ENCODE measurements at regions not wholly inside any gene's neighbourhood (a gene's known extent, or its start where the extent isn't known, plus 50 kb on each side); places are given as distances from the start of the nearest gene placed in this dataset.

DNA sequence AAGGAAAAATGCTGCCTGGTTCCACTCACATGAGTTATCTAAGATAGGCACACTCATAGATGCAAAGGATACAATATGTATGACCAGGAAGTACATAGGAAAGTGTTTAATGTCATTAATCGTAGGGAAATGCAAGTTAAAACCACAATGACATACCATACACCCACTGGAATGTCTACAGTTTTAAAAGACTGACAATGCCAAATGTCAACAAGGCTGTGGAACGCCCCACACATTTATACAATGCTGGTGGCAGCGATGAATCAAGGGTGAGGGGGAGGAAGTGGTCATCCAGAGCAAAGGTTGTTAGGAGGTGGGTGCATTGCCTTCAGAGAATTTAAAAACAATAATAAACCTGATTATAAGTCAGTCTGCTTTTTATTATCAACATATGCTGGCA lies 437.8 kb downstream of the ARHGEF28 start:
- peak; percentile 59 for DNase-seq (ENCODE audit: low read depth)
- H3K4me3 ChIP-seq (ENCODE audit: low read length): no peak overlapping the region
- TF ChIP-seq, protein P1, sequence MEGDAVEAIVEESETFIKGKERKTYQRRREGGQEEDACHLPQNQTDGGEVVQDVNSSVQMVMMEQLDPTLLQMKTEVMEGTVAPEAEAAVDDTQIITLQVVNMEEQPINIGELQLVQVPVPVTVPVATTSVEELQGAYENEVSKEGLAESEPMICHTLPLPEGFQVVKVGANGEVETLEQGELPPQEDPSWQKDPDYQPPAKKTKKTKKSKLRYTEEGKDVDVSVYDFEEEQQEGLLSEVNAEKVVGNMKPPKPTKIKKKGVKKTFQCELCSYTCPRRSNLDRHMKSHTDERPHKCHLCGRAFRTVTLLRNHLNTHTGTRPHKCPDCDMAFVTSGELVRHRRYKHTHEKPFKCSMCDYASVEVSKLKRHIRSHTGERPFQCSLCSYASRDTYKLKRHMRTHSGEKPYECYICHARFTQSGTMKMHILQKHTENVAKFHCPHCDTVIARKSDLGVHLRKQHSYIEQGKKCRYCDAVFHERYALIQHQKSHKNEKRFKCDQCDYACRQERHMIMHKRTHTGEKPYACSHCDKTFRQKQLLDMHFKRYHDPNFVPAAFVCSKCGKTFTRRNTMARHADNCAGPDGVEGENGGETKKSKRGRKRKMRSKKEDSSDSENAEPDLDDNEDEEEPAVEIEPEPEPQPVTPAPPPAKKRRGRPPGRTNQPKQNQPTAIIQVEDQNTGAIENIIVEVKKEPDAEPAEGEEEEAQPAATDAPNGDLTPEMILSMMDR (conservative IDR thresholded peaks at IDR 0.05; ENCODE audit: low read depth, low read length): no peak

DNA sequence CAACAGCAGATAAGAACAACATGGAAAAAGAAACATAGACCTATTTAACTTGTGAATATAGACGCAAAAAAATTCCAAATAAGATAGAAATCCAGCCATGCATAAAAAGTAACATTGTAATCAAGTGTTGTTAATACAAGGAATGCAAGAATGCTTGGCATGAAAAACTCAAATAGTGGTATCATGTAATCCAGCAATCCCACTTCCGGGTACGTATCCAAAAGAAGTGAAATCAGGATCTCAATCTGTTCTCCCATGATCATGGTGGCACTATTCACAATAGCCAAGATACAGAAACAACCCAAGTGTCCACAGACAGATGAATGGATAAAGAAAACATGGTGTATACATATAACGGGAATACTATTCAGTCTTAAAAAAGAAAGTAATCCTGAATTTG lies 437.4 kb downstream of the ARHGEF28 start:
- TF ChIP-seq, protein P1 (conservative IDR thresholded peaks at IDR 0.05; ENCODE audit: low read depth, low read length): no peak
- no peak overlapping the region for H3K4me3 ChIP-seq (ENCODE audit: low read length)
- no peak for DNase-seq (ENCODE audit: low read depth)

DNA sequence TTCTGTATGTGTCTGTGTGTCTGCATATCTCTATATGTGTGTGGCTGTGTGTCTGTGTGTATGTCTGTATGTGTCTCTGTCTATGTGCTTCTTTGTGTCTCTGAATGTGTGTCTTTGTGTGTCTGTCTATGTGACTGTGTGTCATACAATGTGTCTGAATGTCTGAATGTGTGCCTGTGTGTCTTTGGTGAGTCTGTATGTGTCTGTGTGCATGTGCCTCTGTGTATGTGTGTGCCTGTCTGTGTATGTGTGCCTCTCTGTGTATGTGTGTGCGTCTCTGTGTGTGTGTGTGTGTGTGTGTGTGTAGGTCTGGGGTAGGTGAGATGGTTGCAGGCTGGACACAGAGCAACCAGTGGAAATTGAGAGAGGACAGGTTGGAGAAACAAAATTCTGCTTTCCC lies 435.3 kb downstream of the ARHGEF28 start:
- TF ChIP-seq, protein P1 (conservative IDR thresholded peaks at IDR 0.05; ENCODE audit: low read depth, low read length): no peak
- no peak overlapping the region for H3K4me3 ChIP-seq (ENCODE audit: low read length)
- no peak for DNase-seq (ENCODE audit: low read depth)

DNA sequence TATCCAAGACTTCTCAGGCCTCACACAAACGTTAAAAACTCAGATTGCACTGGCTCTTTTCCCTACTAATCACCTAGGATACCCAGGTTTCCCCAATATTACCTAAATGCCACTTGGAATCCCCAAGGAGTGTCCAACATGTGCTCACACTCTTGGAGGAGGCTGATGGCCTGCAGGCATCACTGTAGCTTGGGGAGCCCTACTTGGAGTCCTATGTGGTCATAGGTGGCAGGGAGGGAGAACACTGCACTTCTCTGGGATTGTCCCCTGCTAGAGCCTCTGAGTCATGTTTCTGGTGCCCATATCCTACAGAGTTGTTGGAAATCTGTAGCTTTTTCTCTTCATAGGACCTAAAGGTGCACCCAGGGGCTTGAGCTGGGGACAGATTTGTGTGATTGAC lies 433.7 kb downstream of the ARHGEF28 start:
- no peak for DNase-seq (ENCODE audit: low read depth)
- TF ChIP-seq, protein P1 (conservative IDR thresholded peaks at IDR 0.05; ENCODE audit: low read depth, low read length): no peak

DNA sequence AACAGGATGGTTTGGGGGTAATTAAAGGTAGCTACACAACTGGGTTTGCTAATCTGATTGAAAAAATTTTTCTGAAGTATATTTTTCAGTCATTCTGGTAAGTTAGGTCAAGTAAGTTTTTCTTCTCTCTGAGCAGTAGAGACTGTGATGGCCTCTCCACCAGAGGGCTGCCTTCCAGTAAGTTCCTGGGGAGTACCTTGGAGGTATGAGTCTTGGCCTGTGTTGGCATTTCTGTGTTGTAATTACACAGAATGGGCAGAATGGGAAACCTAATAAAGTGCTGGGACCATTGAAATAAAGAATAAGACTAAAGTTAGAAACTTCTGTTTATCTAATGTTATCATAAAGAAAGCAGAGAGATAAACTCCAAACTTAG lies 430.8 kb downstream of the ARHGEF28 start:
- no peak for DNase-seq (ENCODE audit: low read depth)
- TF ChIP-seq, protein P1 (conservative IDR thresholded peaks at IDR 0.05; ENCODE audit: low read depth, low read length): peak; percentile 73
- H3K4me3 ChIP-seq (ENCODE audit: low read length): no peak overlapping the region

More for the DNA sequence above, 433.7 kb downstream of the ARHGEF28 start:
- H3K4me3 ChIP-seq (ENCODE audit: low read length): no peak overlapping the region

DNA sequence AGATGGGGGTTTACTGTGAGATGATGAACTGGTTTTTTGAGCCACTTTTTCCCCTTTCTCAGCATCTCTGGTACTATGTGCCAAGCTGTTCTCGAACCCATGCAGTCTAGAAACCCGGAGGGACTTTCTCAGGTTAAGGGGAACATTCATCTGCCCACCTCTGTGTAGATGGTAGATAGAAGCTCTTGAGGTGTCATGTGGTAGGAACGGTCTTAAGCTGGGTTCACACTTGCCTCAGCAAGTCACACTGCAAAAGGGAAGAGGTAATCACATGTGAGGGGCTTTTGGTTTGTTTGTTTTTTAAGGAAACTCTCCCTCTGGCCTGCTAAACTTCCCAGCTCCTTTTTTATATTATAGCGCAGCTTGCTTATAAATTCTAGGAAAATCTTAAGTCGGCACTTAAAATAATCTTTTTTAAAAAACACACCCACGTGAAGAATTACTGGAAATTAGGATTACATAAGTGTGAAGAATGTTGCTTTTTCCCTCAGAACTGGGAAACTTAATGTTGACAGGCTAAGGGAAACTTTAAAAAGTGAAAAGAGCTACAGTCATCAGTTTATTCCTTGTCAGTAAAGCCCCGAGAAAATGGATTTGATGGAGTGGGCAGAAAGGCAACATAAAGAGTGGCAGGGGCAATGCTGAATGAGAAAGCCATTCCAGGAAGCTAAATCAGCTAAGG lies 430.3 kb downstream of the ARHGEF28 start:
- no peak overlapping the region for H3K4me3 ChIP-seq (ENCODE audit: low read length)
- DNase-seq (ENCODE audit: low read depth): no peak

More for the DNA sequence above, 430.3 kb downstream of the ARHGEF28 start:
- TF ChIP-seq, protein P1 (conservative IDR thresholded peaks at IDR 0.05; ENCODE audit: low read depth, low read length): no peak
